IMR-90 (cell line): ENCODE measurements at regions not wholly inside any gene's neighbourhood (a gene's known extent, or its start where the extent isn't known, plus 50 kb on each side); places are given as distances from the start of the nearest gene placed in this dataset.

Experiments
- BHLHE40 ChIP-seq: fragments of 150-350 bp; IDR thresholded peaks from 2 replicates; pipeline ENCODE4 v1.6.1; 2016; ENCODE audit warnings: mild to moderate bottlenecking, low read depth, low read length
- CEBPB ChIP-seq: IDR thresholded peaks from 2 replicates; pipeline ENCODE4 v1.6.1; 2012; ENCODE audit warnings: low read depth, low read length, improper control_type of control experiment
- CHD1 ChIP-seq: IDR thresholded peaks from 2 replicates; pipeline ENCODE4 v1.6.1; 2012; ENCODE audit warnings: low read depth, low read length, improper control_type of control experiment
- FOS ChIP-seq: fragments of 150-350 bp; IDR thresholded peaks from 2 replicates; pipeline ENCODE4 v1.6.1; 2016; ENCODE audit warnings: low read depth, low read length
- MAFK ChIP-seq: IDR thresholded peaks from 2 replicates; pipeline ENCODE4 v1.6.1; 2012; ENCODE audit warnings: low read depth, low read length, improper control_type of control experiment
- MXI1 ChIP-seq: IDR thresholded peaks from 2 replicates; pipeline ENCODE4 v1.6.1; 2012; ENCODE audit warnings: low read depth, mild to moderate bottlenecking, low read length, moderate library complexity, borderline replicate concordance
- NFE2L2 ChIP-seq: fragments of 150-350 bp; IDR thresholded peaks from 2 replicates; pipeline ENCODE4 v1.6.1; 2016; ENCODE audit warnings: low read depth, mild to moderate bottlenecking, low read length
- POLR2A ChIP-seq: IDR thresholded peaks from 2 replicates; pipeline ENCODE4 v1.6.1; 2012; ENCODE audit warnings: mild to moderate bottlenecking, low read depth, low read length
- RAD21 ChIP-seq: IDR thresholded peaks from 2 replicates; pipeline ENCODE4 v1.6.1; 2012; ENCODE audit warnings: low read length, improper control_type of control experiment
- RCOR1 ChIP-seq: IDR thresholded peaks from 2 replicates; pipeline ENCODE4 v1.6.1; 2012; ENCODE audit warnings: mild to moderate bottlenecking, low read length, improper control_type of control experiment; ENCODE audit not compliant: insufficient replicate concordance
- RFX5 ChIP-seq: IDR thresholded peaks from 2 replicates; pipeline ENCODE4 v1.8.0; 2012; ENCODE audit warnings: low read depth, mild to moderate bottlenecking, low read length, moderate library complexity
- SMC3 ChIP-seq: fragments of 150-350 bp; IDR thresholded peaks from 2 replicates; pipeline ENCODE4 v1.6.1; 2016; ENCODE audit warnings: low read depth, mild to moderate bottlenecking, antibody characterized with exemption, low read length, moderate library complexity
- TF ChIP-seq, protein P1 (sequence below): conservative IDR thresholded peaks from 2 replicates; pipeline ENCODE4 v1.5.1; 2012; ENCODE audit warnings: mild to moderate bottlenecking, low read depth, low read length, improper control_type of control experiment
- TF ChIP-seq, protein P2 (sequence below): fragments of 150-350 bp; IDR thresholded peaks from 2 replicates; pipeline ENCODE4 v1.6.1; 2017; ENCODE audit warnings: mild to moderate bottlenecking, antibody characterized with exemption, low read length, low read depth

DNA sequence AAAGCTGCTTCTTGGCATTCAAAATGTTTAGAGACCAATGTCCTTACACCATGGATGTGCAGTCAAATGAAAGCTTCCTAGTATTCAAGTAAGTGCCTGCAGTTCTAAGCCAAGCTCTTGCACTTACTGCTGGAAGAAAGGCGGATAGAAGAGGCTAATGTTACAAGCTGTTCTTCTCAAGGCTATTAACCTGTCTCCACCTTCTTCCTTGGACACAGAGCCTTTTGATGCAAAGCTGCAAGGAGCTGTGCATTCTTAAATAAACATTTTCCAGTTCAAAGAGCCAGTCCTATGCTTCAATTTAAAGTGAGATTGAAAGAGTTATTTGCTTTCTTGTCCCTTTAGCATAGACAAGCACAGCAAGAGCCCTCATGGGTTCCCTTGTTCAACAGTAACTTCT is 167.9 kb upstream of the RUNX1 start:
- TF ChIP-seq, protein P1, sequence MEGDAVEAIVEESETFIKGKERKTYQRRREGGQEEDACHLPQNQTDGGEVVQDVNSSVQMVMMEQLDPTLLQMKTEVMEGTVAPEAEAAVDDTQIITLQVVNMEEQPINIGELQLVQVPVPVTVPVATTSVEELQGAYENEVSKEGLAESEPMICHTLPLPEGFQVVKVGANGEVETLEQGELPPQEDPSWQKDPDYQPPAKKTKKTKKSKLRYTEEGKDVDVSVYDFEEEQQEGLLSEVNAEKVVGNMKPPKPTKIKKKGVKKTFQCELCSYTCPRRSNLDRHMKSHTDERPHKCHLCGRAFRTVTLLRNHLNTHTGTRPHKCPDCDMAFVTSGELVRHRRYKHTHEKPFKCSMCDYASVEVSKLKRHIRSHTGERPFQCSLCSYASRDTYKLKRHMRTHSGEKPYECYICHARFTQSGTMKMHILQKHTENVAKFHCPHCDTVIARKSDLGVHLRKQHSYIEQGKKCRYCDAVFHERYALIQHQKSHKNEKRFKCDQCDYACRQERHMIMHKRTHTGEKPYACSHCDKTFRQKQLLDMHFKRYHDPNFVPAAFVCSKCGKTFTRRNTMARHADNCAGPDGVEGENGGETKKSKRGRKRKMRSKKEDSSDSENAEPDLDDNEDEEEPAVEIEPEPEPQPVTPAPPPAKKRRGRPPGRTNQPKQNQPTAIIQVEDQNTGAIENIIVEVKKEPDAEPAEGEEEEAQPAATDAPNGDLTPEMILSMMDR, result no peak
- TF ChIP-seq RFX5 (no peak), SMC3 (no peak), RAD21 (no peak), POLR2A (no peak), MXI1 (no peak), BHLHE40 (no peak), CEBPB (no peak), RCOR1 (no peak), MAFK (no peak), FOS (no peak), CHD1 (no peak), NFE2L2 (no peak)
- TF ChIP-seq, protein P2, sequence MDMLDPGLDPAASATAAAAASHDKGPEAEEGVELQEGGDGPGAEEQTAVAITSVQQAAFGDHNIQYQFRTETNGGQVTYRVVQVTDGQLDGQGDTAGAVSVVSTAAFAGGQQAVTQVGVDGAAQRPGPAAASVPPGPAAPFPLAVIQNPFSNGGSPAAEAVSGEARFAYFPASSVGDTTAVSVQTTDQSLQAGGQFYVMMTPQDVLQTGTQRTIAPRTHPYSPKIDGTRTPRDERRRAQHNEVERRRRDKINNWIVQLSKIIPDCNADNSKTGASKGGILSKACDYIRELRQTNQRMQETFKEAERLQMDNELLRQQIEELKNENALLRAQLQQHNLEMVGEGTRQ, result no peak
